MG63 (cell line): ENCODE measurements at regions not wholly inside any gene's neighbourhood (a gene's known extent, or its start where the extent isn't known, plus 50 kb on each side); places are given as distances from the start of the nearest gene placed in this dataset.

Source experiments
- DNase-seq: peaks from one replicate; pipeline ENCODE4 v3.0.0-alpha.2; 2020
- H3K27me3 ChIP-seq: fragments of 250-450 bp; sonication (Bioruptor Pico); 2 replicates; pipeline ENCODE4 v1.5.1; 2020; ENCODE audit warnings: mild to moderate bottlenecking, moderate library complexity
- H3K36me3 ChIP-seq: fragments of 250-450 bp; sonication (Bioruptor Pico); 2 replicates; pipeline ENCODE4 v1.5.1; 2020; ENCODE audit warnings: mild to moderate bottlenecking, moderate library complexity
- H3K4me3 ChIP-seq: fragments of 250-450 bp; sonication (Bioruptor Pico); 2 replicates; pipeline ENCODE4 v1.5.1; 2020; ENCODE audit warnings: mild to moderate bottlenecking, moderate library complexity
- H3K9me3 ChIP-seq: fragments of 250-450 bp; sonication (Bioruptor Pico); 2 replicates; pipeline ENCODE4 v1.5.1; 2020; ENCODE audit warnings: mild to moderate bottlenecking, moderate library complexity

DNA sequence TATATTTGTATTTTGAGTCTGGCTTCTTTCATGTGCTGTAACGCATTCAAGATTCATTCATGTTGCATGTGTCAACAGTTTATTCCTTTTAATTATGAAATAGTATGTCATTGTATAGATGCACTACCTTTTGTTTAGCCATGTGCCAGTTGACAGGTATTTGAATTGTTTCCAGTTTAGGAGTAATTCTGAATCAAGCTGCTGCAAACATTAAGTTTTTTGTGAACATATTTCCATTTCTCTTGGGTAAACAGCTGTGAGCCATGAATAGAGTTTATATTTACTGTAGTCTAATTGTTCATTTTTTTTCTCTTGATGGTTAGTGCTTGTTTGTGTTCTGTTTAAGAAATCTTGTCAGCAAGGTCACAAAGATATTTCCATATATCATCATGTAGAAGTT, 142.4 kb upstream of the RIPOR2 start:
- no peak for DNase-seq
- Histone ChIP-seq H3K36me3 (no peaks in the 10 kb centered on the region), H3K27me3 (no peaks in the 10 kb centered on the region), H3K4me3 (no peak overlapping the region), H3K9me3 (no peaks in the 10 kb centered on the region)

DNA sequence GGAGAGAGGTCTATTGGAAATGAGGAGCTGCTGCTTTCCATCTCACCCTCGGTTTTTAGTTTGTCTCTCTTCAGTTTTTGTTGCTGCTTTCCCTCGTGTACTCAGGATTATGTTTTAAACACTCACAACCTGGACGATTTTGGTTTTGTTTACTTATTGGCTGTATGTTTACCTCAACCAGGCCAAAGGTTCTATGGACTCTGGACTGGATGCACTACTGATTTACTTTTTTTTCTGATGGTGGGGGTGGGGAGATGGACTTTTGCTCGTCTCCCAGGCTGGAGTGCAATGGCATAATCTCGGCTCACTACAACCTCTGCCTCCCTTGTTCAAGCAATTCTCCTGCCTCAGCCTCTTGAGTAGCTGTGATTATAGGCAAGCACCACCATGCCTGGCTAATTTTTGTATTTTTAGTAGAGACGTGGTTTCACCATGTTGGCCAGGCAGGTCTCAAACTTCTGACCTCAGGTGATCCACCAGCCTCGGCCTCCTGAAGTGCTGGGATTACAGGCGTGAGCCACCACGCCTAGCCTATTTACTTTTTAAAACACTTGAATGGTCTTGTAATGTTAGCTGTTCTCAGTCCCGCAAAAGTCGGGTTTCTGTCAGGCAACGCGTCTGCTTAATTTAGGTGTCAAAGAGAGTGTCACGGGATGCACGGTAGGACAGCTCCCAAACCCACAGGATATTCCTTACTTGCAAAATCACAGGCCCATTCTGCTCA, 148.2 kb upstream of the RIPOR2 start:
- no peaks in the 10 kb centered on the region for H3K9me3 ChIP-seq
- no peaks in the 10 kb centered on the region for H3K36me3 ChIP-seq
- DNase-seq, result no peak
- H3K27me3 ChIP-seq, result no peaks in the 10 kb centered on the region
- H3K4me3 ChIP-seq, result no peak overlapping the region

DNA sequence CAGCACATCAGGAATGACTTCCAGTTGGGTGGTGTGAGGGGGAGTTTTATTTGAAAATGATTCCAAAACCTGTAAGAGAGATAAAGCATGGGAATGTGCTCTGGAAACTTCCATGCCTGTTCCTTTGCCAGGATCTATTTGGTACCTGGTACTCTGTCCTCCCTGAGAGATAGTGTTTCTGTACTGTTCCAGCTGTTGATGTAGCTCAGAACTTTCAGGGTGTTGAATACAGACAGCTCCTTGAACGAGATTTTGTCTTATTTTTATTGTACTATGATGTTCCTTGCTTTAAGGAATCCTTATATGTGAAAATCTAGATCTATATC, 148.7 kb upstream of the RIPOR2 start:
- no peak overlapping the region for H3K4me3 ChIP-seq
- no peaks in the 10 kb centered on the region for H3K27me3 ChIP-seq
- no peaks in the 10 kb centered on the region for H3K36me3 ChIP-seq
- DNase-seq, result no peak
- no peaks in the 10 kb centered on the region for H3K9me3 ChIP-seq

GRCh38 chr6:25085756-25086155, 150.0 kb upstream of the RIPOR2 start:
- Histone ChIP-seq H3K36me3 (no peaks in the 10 kb centered on the region), H3K9me3 (no peaks in the 10 kb centered on the region), H3K4me3 (no peak overlapping the region), H3K27me3 (no peaks in the 10 kb centered on the region)
- DNase-seq, result no peak

DNA sequence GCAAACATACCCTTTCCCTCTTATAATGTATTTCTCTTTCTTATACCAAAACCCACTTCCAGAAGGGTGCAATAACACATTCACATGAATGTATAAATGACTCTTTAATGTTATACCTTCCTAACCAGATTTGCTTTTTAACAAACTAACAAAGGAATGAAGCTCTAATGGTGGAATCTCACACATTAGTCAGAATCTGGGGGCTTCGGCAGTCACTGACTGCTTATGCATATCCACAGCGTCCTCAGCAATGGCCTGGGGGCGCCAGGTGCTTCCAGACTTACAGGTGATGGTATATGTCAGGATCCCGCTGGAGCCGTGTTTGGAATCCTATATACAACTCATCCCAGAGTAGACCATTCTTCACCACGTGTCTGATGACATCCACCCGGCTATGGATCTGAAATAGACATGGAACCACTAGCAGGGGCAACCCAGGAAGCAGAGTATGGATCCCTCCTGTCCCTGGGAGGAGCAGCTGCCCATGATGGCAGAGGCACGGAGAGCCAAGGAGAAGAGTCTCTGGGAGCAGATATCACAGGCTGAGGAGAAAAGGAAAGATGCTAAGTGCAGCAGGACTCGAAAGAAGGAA, 150.8 kb upstream of the RIPOR2 start:
- H3K36me3 ChIP-seq, result no peaks in the 10 kb centered on the region
- no peak overlapping the region for H3K4me3 ChIP-seq
- no peaks in the 10 kb centered on the region for H3K9me3 ChIP-seq
- H3K27me3 ChIP-seq, result no peaks in the 10 kb centered on the region
- no peak for DNase-seq

DNA sequence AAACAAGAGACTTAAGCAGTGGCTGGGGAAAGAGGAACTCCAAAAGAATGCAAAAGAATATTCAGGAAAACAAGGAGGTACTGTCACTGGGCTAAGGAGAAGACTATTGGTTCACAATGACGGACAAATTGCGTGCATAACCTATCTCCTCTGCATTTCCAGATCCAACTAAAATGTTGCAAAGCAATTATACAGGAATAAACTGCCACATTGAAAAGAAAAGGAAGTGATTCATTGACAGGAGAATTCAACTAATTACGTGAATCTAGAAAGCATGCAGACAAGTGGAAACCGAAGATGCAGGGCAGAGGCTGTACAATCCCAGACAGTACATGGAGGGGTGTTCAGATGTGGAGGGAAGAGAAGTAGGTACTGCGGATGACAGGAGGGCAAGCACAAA, 152.8 kb upstream of the RIPOR2 start:
- Histone ChIP-seq H3K36me3 (no peaks in the 10 kb centered on the region), H3K9me3 (no peaks in the 10 kb centered on the region), H3K4me3 (no peak overlapping the region), H3K27me3 (no peaks in the 10 kb centered on the region)
- no peak for DNase-seq

DNA sequence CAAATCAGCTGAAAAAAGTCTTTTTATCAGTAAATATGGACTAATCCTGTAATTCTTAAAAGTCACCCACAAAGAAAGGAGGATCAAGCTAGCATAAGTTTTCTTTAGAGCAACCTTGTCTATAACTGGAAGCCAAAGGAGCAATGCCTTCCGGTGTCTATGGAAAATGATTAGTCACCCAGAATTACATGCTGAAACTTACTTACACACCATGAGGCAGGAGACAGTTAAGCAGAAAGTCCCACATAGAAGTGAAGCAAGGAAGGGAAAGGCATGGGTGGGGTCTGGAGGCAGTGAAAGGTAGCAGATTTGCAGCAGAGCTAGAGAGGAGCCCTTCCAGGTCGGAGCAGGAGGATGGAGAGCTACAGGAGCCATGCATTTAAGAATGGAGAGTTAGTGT, 153.7 kb upstream of the RIPOR2 start:
- H3K36me3 ChIP-seq, result no peaks in the 10 kb centered on the region
- no peak for DNase-seq
- no peaks in the 10 kb centered on the region for H3K27me3 ChIP-seq
- H3K4me3 ChIP-seq, result no peak overlapping the region
- no peaks in the 10 kb centered on the region for H3K9me3 ChIP-seq

- Histone ChIP-seq H3K36me3 (no peaks in the 10 kb centered on the region), H3K4me3 (no peak overlapping the region), H3K9me3 (no peaks in the 10 kb centered on the region), H3K27me3 (no peaks in the 10 kb centered on the region)
- no peak for DNase-seq
These were observed 159.0 kb upstream of the RIPOR2 start for GRCh38 chr6:25094726-25095125.

DNA sequence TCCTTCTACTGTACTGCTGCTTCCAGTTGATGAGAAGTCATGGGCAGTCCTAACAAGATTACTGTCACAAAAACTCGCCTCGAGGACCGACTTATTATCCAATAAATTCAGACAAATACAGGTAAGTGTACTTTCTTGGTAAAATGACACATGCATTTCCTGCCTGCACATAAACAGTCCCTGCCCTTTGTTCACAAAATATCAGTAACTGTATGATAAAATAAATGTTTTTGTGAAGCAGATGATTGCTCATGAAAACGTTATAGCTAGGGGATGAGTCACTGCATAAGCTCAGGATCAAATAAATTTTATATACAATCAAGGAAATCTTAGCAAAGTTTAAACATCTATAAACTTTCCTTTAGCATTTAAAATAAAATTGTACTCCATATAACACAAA, 164.5 kb upstream of the RIPOR2 start:
- Histone ChIP-seq H3K9me3 (no peaks in the 10 kb centered on the region), H3K27me3 (no peaks in the 10 kb centered on the region), H3K4me3 (no peak overlapping the region), H3K36me3 (no peaks in the 10 kb centered on the region)
- DNase-seq, result no peak

DNA sequence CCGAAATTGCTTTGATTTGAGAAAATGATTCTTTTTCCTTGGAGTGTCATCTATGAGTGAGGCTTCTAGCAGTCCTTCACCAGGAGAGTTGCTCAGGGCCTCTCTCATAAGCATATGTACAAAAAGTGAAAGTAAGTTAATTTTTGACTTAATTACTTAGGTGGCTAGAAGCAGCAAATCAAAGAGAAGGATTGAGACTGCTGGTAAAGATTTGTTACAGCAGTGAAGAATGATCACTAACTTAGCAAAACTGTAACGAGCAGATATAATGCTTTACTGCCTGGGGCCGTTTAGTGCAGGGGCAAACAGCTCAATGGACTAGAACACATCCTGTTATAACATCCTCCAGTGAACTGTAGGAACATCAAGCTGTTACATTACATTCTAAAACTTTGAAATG, 167.8 kb upstream of the RIPOR2 start:
- H3K36me3 ChIP-seq, result no peaks in the 10 kb centered on the region
- H3K9me3 ChIP-seq, result no peaks in the 10 kb centered on the region
- DNase-seq, result no peak
- H3K4me3 ChIP-seq, result no peak overlapping the region
- no peaks in the 10 kb centered on the region for H3K27me3 ChIP-seq

- Histone ChIP-seq H3K9me3 (no peaks in the 10 kb centered on the region), H3K4me3 (no peak overlapping the region), H3K27me3 (no peaks in the 10 kb centered on the region), H3K36me3 (no peaks in the 10 kb centered on the region)
- no peak for DNase-seq
These were observed 169.5 kb upstream of the RIPOR2 start for GRCh38 chr6:25105070-25105925.

DNA sequence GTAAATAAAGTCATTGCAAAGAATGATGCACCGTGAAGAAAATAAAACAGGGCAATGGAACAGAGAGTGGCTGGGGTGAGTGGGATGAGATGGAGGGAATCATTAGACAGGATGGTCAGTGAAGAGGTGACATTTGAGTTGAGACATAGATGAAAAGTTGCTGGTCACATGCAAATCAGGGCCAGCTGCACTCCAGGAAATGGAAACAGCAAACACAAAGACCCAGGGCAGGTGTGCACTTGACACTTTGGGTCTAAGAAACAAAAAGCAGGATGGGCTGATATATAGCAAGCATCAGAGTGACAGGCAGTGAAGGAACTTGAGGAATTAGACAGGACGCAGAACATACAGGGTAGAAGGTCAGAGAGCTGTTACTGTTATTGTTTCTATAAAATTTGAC, 171.5 kb upstream of the RIPOR2 start:
- DNase-seq, result no peak
- Histone ChIP-seq H3K4me3 (no peak overlapping the region), H3K9me3 (no peaks in the 10 kb centered on the region), H3K36me3 (no peaks in the 10 kb centered on the region), H3K27me3 (no peaks in the 10 kb centered on the region)

DNA sequence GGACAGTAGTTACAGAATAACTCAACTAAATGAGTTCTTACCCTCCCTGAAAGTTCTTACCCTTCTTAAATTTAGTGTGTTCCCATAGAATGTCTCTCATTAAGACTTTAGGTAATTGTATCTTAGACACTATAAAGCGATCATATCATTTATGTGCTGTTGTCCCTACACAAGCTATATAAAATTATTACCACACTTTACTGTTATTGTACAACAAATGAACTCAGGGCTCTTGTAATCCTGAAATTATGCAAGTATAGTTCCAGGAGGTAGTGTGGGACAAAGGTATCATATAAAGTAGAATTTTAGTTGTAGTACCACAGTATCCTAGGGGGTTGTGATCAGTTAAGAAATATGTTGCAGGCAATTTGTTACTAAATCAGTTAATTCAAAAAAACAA, 167.4 kb upstream of the CARMIL1 start:
- H3K9me3 ChIP-seq, result no peaks in the 10 kb centered on the region
- no peaks in the 10 kb centered on the region for H3K27me3 ChIP-seq
- H3K4me3 ChIP-seq, result no peak overlapping the region
- DNase-seq, result no peak
- no peaks in the 10 kb centered on the region for H3K36me3 ChIP-seq

DNA sequence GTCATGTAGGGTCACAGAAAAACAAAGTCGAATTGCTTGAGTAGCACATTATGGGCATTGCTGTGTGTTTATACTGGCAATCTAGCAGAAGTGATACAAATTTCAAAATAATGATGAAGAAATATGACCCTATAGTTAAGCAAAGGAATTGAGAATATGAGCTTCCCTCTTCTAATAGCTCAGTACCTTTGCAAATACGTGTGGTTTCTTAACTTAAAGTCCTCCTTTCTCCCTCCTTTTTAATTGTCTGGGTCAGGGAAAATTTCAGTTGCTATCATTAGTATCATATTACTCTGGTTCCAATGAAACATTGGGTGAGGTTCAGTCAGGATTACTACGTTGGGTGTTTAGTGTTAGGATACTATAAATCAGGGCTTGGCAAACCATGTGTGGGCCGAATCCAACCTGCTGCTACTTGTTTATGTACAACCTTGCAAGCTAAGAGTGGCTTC, 166.8 kb upstream of the CARMIL1 start:
- H3K9me3 ChIP-seq, result no peaks in the 10 kb centered on the region
- no peaks in the 10 kb centered on the region for H3K27me3 ChIP-seq
- no peak for DNase-seq
- H3K4me3 ChIP-seq, result no peak overlapping the region
- H3K36me3 ChIP-seq, result no peaks in the 10 kb centered on the region

GRCh38 chr6:25113436-25113835, 165.7 kb upstream of the CARMIL1 start:
- DNase-seq, result no peak
- Histone ChIP-seq H3K4me3 (no peak overlapping the region), H3K9me3 (no peaks in the 10 kb centered on the region), H3K27me3 (no peaks in the 10 kb centered on the region), H3K36me3 (no peaks in the 10 kb centered on the region)

DNA sequence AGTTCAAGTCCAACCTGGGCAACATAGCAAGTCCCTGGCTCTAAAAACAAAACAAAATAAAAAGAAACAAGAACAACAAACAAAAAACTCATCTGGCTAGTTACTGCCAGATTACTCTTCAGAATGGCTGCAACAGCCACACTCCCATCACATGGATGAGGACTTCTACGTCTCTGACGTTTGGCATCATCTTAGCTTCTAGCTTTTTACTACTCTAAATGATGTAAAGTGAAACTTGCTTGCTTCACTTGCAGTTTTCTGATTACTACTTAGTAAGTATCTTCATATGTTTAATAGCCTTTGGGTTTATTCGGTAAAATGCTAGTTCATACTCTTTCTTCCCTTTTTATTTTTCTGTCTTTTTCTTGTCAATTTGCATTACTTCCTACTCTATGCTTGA, 161.1 kb upstream of the CARMIL1 start:
- Histone ChIP-seq H3K9me3 (no peaks in the 10 kb centered on the region), H3K4me3 (no peak overlapping the region), H3K36me3 (no peaks in the 10 kb centered on the region), H3K27me3 (no peaks in the 10 kb centered on the region)
- no peak for DNase-seq

DNA sequence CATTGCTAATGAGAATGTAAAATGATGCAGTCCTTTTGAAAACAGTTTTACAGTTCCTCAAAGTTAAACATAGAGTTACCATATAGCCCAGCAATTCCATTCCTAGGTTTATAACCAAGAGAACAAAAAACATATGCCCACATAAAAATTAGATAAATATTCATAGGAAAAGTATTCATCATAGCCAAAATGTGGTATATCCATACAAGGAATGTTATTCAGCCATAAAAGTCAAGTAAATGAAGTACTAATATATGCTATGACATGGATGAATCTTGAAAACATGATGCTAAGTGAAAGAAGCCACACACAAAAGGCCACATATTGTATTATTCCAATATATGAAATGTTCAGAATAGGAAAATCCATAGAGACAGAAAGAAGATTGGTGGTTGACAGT, 158.0 kb upstream of the CARMIL1 start:
- H3K4me3 ChIP-seq, result no peak overlapping the region
- no peaks in the 10 kb centered on the region for H3K9me3 ChIP-seq
- H3K36me3 ChIP-seq, result no peaks in the 10 kb centered on the region
- no peak for DNase-seq
- H3K27me3 ChIP-seq, result no peaks in the 10 kb centered on the region

DNA sequence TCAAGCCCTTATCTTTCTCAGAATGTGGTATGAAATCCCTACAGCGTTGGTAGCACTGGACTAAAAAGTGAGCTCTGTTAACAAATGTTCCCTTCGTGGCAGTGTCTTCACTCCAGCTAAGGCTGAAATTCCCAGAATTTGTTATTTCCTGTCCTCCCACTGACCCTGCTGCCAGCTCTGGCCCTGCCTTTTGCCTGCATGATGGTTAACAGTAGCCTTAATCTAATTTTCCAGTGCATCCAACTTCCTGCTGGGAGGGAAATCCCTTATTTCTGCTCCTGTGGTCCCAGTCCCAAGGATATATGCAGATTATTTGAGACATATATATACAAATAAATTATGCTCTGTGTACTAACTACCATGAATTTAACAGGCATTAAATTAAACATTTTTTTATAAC, 157.2 kb upstream of the CARMIL1 start:
- Histone ChIP-seq H3K27me3 (no peaks in the 10 kb centered on the region), H3K36me3 (no peaks in the 10 kb centered on the region), H3K4me3 (no peak overlapping the region), H3K9me3 (no peaks in the 10 kb centered on the region)
- peak; percentile 7 for DNase-seq
